ENCODE measurements at regions not wholly inside any gene's neighbourhood (a gene's known extent, or its start where the extent isn't known, plus 50 kb on each side); places are given as distances from the start of the nearest gene placed in this dataset.

GRCh38 chrX:120021927-120022326 is 55.6 kb downstream of the RHOXF2B start:
- no peak for DNase-seq

GRCh38 chrX:120020305-120020704 is 57.2 kb downstream of the RHOXF2B start:
- no peak for DNase-seq

DNA sequence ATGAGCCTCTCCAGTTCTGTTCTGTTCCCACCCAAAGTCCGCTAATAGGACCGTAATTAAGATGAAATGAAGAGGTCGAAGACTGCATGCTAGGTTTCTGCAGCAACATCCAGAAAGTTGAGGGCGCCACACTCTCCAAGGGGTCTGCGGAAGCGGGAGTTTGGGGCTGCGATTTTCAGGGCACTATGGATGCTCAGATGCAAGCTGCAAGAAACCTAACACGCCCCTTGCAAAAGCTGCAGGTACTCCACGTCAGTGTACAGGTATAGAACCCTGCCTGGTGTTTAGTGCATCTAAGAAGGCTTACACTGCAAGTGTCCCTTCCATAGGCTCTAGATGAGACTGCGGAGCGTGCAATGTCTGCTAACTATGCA is 61.4 kb downstream of the RHOXF2B start:
- no peak for DNase-seq

GRCh38 chrX:120015145-120016067 is 62.1 kb downstream of the RHOXF2B start:
- no peak for DNase-seq

GRCh38 chrX:120014354-120015130 is 62.9 kb downstream of the RHOXF2B start:
- no peak for DNase-seq

DNA sequence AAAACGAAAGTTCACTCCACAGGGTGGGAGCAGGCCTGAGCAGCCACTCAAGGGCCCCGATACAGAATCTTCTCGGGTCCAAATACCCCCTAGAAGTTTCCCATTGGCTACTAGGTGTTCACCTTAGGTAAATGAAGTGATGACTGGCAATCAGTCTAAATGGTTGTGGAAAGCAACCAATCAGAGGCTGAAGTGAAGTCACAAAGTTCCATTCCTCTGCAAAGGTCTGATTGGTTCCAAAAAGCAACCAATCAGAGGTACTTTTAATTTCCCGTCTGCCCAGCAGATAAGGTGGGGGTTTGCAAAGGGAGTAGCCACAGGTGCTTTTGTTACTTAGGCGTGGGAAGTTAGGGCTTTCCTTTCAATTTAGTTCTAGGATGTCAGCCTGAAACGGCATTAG is 58.2 kb upstream of the NKAP start:
- no peak for DNase-seq

DNA sequence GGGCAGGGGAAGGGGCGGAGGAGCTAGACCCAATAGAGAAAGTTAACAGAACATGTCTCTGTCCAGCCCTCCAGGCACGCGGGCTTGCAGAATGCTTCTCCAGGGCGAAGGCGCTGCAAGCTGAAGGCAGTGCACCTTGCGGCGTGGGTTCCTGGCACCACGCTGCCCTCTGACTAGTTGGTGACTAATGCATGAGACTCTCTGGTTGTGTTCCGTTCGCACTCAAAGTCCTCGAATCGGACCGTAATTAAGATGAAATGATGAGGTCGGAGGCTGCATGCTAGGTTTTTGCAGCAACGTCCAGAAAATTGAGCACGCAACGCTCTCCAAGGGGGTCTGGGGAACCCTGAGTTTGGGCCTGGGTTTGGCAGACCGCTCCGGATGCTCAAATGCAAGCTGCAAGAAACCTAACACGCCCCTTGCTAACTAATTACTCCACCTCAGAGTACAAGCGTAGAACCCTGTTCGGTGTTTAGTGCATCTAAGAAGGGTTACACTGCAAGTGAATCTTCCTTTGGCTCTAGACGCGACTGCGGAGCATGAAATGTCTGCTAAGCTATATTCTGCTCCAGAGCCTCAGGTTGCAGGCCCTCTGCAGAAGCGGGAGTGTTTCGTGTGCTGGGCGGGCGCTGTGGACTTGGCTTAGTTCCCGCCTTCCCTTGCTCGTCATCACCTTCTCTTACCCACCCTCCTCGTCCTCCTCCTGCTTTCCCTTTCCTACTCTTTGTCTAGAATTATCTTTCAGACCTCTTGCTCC is 57.1 kb upstream of the NKAP start:
- DNase-seq, result peak; percentile 62

DNA sequence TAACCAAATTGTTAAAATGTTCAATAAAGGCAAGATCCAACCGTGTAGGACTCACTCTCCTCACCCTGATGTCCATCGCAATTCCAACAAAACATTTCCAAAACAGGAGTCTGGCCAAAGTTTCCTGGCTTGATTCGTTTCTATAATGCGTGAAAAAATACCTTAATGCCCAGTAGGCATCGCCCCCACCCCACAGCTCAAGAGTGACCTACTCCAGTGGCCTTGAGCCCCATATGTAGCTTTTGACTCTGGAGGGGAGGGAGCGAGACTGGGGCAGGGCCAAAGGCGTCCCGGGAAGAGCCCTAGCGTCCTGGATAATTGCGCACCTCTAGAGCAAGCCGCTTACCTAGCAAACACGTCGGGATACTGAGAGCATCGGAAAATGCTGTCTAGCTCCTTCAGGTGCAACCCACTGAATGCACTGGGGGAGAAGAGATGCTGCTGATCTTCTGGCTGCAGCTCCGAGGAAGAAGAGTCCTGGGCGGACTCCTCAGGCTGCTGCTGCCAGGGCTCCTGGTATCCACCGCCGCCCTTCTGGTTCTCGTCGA is 55.6 kb upstream of the NKAP start:
- no peak for DNase-seq

- DNase-seq, result no peak
These were observed 54.0 kb upstream of the NKAP start for GRCh38 chrX:119997570-119997969.

GRCh38 chrX:119996600-119997524 is 53.3 kb upstream of the NKAP start:
- DNase-seq, result no peak

DNA sequence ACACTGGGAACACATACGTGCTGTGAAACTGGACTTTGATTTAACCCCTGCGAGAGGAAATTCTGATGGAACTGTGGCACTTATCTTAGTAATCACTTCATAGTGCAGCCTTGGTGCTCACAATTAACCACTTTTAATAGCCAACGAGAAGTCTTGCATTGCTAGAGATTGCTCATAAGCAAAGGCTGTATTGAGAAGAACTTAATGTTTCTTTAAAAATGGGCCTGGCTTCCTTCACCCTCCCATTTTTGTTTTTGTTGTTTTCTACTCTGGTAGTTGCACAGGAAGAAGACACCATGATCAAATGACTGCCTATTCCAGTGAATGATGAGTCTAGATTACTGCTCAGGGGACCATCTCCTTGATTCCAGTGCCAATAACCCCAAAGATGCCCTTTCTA is 52.5 kb upstream of the NKAP start:
- DNase-seq, result no peak
